ENCODE measurements at regions not wholly inside any gene's neighbourhood (a gene's known extent, or its start where the extent isn't known, plus 50 kb on each side); places are given as distances from the start of the nearest gene placed in this dataset.

- TF ChIP-seq CTCF (conservative IDR thresholded peaks at IDR 0.05) (no peak), ZFX (IDR thresholded peaks at IDR 0.05) (no peak)
- no peak overlapping the region for H3K27ac ChIP-seq
Observed at GRCh38 chr7:50185951-50186682, 93.1 kb upstream of the ZPBP start.

DNA sequence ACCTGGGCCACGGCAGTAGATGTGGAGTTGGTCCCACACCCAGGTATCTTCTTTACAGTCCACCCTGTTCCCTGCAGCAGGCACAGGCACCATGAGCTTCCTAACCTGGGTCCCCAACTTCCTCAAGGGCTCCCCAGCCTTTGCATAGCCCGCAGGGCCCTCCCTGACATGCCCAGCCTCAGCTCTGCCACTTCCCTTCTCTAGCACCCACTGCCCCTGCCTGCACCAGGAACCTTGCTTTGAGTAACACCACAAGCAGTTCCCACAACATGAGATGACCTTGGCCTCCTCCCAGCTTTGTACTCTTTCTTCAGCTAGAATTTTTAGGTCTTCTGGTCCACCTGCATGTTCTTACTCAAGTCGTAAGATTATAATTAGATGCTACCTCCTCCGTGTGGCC, 92.2 kb upstream of the ZPBP start:
- TF ChIP-seq CTCF (conservative IDR thresholded peaks at IDR 0.05) (no peak), ZFX (IDR thresholded peaks at IDR 0.05) (no peak)

DNA sequence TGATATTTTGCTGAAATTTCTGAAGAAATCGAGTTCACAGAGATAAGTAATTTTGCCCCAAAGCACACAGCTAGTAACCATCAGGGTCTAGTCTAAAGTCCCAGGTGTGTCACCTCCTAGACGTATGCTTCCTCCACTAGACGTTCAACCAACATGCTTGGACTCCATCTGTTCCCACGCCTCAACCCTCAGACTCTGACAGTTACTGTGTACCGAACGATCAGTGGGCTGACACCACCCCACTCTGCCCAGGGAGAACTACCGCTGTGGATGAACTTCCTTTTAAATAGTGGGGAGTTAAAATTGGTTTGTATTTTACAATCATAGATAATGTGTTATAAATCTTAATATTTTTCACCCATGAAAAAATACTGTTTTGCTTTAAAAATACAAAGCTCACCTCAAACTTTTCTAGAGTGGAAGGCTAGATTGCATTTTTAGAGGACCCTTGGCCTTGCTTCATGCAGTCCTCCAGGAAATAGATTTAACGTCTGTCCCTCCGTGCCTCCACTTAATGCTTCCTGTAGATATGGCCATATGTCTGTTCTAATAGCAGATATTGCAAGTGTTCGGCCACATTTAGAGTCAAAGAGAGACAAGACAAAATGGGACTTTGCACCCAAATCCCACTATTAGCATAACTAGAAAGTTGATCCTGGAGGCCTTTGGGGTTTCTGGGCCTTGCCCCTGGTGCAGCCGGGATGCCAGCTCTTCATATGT, 91.4 kb upstream of the ZPBP start:
- TF ChIP-seq ZFX (IDR thresholded peaks at IDR 0.05) = no peak
- no peak for TF ChIP-seq CTCF (conservative IDR thresholded peaks at IDR 0.05)
- no peak overlapping the region for H3K27ac ChIP-seq

More for the DNA sequence above, 92.2 kb upstream of the ZPBP start:
- H3K27ac ChIP-seq = no peak overlapping the region

- H3K27ac ChIP-seq = no peak overlapping the region
- TF ChIP-seq CTCF (conservative IDR thresholded peaks at IDR 0.05) (no peak), ZFX (IDR thresholded peaks at IDR 0.05) (no peak)
Observed at GRCh38 chr7:50182759-50183158, 89.7 kb upstream of the ZPBP start.

GRCh38 chr7:50181081-50181480, 88.0 kb upstream of the ZPBP start:
- TF ChIP-seq CTCF (conservative IDR thresholded peaks at IDR 0.05) = no peak
- TF ChIP-seq ZFX (IDR thresholded peaks at IDR 0.05) = no peak
- no peak overlapping the region for H3K27ac ChIP-seq

GRCh38 chr7:50178166-50178565, 85.1 kb upstream of the ZPBP start:
- no peak for TF ChIP-seq ZFX (IDR thresholded peaks at IDR 0.05)
- no peak for TF ChIP-seq CTCF (conservative IDR thresholded peaks at IDR 0.05)
- no peak overlapping the region for H3K27ac ChIP-seq

GRCh38 chr7:50174948-50175347, 81.9 kb upstream of the ZPBP start:
- H3K27ac ChIP-seq = no peak overlapping the region
- TF ChIP-seq CTCF (conservative IDR thresholded peaks at IDR 0.05) (no peak), ZFX (IDR thresholded peaks at IDR 0.05) (no peak)
